ENCODE measurements at regions not wholly inside any gene's neighbourhood (a gene's known extent, or its start where the extent isn't known, plus 50 kb on each side); places are given as distances from the start of the nearest gene placed in this dataset.

DNA sequence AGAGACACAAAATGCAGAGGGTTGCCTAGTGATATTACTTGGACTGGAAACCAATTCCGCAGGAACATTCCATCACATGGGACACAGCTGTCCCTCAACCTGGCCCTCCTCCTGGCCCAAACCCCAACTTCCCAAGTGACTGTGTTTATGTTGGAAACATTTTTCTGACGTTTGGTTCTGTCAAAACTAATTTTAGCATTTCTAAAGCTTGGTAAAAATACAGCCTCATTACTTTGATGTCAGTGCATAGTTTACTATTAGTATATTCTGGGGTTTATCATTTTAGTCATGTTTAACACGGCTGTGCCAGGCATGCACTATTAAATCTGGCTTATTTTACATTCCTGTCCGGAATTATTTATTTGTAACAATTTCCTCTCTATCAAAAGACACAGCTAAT, 69.9 kb downstream of the GLI2 start:
- H3K27me3 ChIP-seq (replicated peaks in 1 of 2; ENCODE audit: control insufficient read depth in 2 of 2, insufficient read depth in 2 of 2, low read length in 1 of 2), result no peaks in the 10 kb centered on the region
- FAIRE-seq (no peak), ATAC-seq (no peak), DNase-seq (ENCODE audit: low read depth, low spot score) (no peak)
- no peak overlapping the region for H3K4me3 ChIP-seq
- TF ChIP-seq, protein P1, sequence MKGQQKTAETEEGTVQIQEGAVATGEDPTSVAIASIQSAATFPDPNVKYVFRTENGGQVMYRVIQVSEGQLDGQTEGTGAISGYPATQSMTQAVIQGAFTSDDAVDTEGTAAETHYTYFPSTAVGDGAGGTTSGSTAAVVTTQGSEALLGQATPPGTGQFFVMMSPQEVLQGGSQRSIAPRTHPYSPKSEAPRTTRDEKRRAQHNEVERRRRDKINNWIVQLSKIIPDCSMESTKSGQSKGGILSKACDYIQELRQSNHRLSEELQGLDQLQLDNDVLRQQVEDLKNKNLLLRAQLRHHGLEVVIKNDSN (IDR thresholded peaks at IDR 0.05; ENCODE audit: borderline replicate concordance, extremely low read length, insufficient read depth, low read depth, low read length), result no peak
- TF ChIP-seq ZNF592 (IDR thresholded peaks at IDR 0.05), result no peak
- no peak for TF ChIP-seq POLR2A (IDR thresholded peaks at IDR 0.05; ENCODE audit: low read depth, low read length)
- TF ChIP-seq SMAD5 (IDR thresholded peaks at IDR 0.05; ENCODE audit: low read depth), result no peak
- no peak for TF ChIP-seq HCFC1 (IDR thresholded peaks at IDR 0.05; ENCODE audit: low read length)
- TF ChIP-seq IKZF1 (conservative IDR thresholded peaks at IDR 0.05), result no peak
- TF ChIP-seq SRF (IDR thresholded peaks at IDR 0.05; ENCODE audit: low read depth in 2 of 2, low read length in 2 of 2), result no peak
- no peak for TF ChIP-seq NRF1 (conservative IDR thresholded peaks at IDR 0.05; ENCODE audit: low read depth, low read length)
- TF ChIP-seq NKRF (conservative IDR thresholded peaks at IDR 0.05), result no peak
- TF ChIP-seq GATAD2B (conservative IDR thresholded peaks at IDR 0.05; ENCODE audit: low read depth), result no peak
- TF ChIP-seq BHLHE40 (IDR thresholded peaks at IDR 0.05; ENCODE audit: borderline replicate concordance in 1 of 2, low read depth in 2 of 2, low read length in 1 of 2), result no peak
- TF ChIP-seq SIN3A (IDR thresholded peaks at IDR 0.05; ENCODE audit: low read depth, low read length), result no peak
- TF ChIP-seq RBBP5 (conservative IDR thresholded peaks at IDR 0.05), result no peak
- TF ChIP-seq PAX5 (IDR thresholded peaks at IDR 0.05; ENCODE audit: borderline replicate concordance, low read depth, low read length), result no peak
- no peak for TF ChIP-seq ZNF217 (IDR thresholded peaks at IDR 0.05)
- no peak for TF ChIP-seq MTA2 (IDR thresholded peaks at IDR 0.05; ENCODE audit: low read depth)
- WGBS (ENCODE audit: insufficient coverage, insufficient replicate concordance, low lambda C conversion rate, missing lambda C conversion rate), result 14% methylated on average over 4 of the region's 4 CpGs
- ChIA-PET POLR2A (no interaction called here), CTCF (no interaction called here), SMC1A (ENCODE audit: uncharacterized antibody, unreplicated experiment) (no interaction called here), RAD21 (ENCODE audit: unreplicated experiment) (no interaction called here)
- H3K4me2 ChIP-seq (ENCODE audit: control insufficient read depth, insufficient read depth), result no peak overlapping the region
- intact Hi-C loops (cut with micrococcal nuclease; ENCODE audit: unreplicated experiment) (no loop called here), in situ Hi-C loops (cut with MboI) (no loop called here)
- peaks cover 3% of the 10 kb centered on the region; the same call in 1 of the 2 replicates for H3K4me1 ChIP-seq (ENCODE audit: control insufficient read depth, insufficient read depth, low read length)
- H3K79me2 ChIP-seq (ENCODE audit: control insufficient read depth, insufficient read depth, low read length), result no peaks in the 10 kb centered on the region
- H3K36me3 ChIP-seq (ENCODE audit: control insufficient read depth in 2 of 2, insufficient read depth in 2 of 2, low read length in 1 of 2), result no peaks in the 10 kb centered on the region
- H3K9me3 ChIP-seq (replicated peaks; ENCODE audit: control insufficient read depth, insufficient read depth, low read length), result no peaks in the 10 kb centered on the region
- no peaks in the 10 kb centered on the region for H4K20me1 ChIP-seq (ENCODE audit: control insufficient read depth, insufficient read depth)
- H2AFZ ChIP-seq (ENCODE audit: control insufficient read depth, low read depth, low read length), result no peak overlapping the region
- H3K27ac ChIP-seq (ENCODE audit: control insufficient read depth, insufficient read depth), result no peak overlapping the region
- BruUV-seq (replicated peaks), result no TSS peak
- H3K9ac ChIP-seq (ENCODE audit: control insufficient read depth, insufficient read depth, low read length), result no peak overlapping the region
